ENCODE measurements at regions not wholly inside any gene's neighbourhood (a gene's known extent, or its start where the extent isn't known, plus 50 kb on each side); places are given as distances from the start of the nearest gene placed in this dataset.

- no peak for TF ChIP-seq POLR2A (IDR thresholded peaks at IDR 0.05)
- no peak for TF ChIP-seq CTCF (IDR thresholded peaks at IDR 0.05)
Measured at GRCh38 chr2:66827851-66828250, 392.9 kb downstream of the MEIS1 start.

Measured in Peyer's patch (tissue), 4 donors.